ENCODE measurements at regions not wholly inside any gene's neighbourhood (a gene's known extent, or its start where the extent isn't known, plus 50 kb on each side); places are given as distances from the start of the nearest gene placed in this dataset.

GRCh38 chr3:137108699-137109440 lies 151.1 kb downstream of the IL20RB start:
- Histone ChIP-seq H3K4me3 (ENCODE audit: insufficient read depth, low read depth, low read length) (no peak overlapping the region), H4K20me1 (ENCODE audit: insufficient read depth, low read length) (no peaks in the 10 kb centered on the region), H2AFZ (replicated peaks; ENCODE audit: low read length, poor library complexity) (no peak overlapping the region), H2BK15ac (ENCODE audit: low read depth, low read length) (no peak overlapping the region), H3K9me3 (ENCODE audit: control insufficient read depth, insufficient read depth, low read length) (no peaks in the 10 kb centered on the region), H3K56ac (ENCODE audit: extremely low read depth, insufficient read depth, low read length) (no peak overlapping the region), H2AK5ac (ENCODE audit: low read depth, low read length) (no peak overlapping the region), H4K5ac (ENCODE audit: low read depth, low read length) (no peak overlapping the region), H3K14ac (replicated peaks; ENCODE audit: low read depth, low read length) (no peak overlapping the region), H3K79me1 (ENCODE audit: low read depth in 1 of 2, low read length in 2 of 2) (no peaks in the 10 kb centered on the region), H3K9me1 (ENCODE audit: insufficient read depth, low read length) (no peaks in the 10 kb centered on the region), H3K18ac (ENCODE audit: low read depth, low read length) (no peak overlapping the region), H3K23ac (ENCODE audit: low read depth, low read length) (no peak overlapping the region), H2BK5ac (ENCODE audit: low read depth, low read length, poor library complexity, severe bottlenecking) (no peak overlapping the region), H2BK20ac (ENCODE audit: low read depth, low read length) (no peak overlapping the region), H3K9ac (ENCODE audit: low read depth, low read length) (no peak overlapping the region), H4K91ac (ENCODE audit: insufficient read depth, low read depth, low read length) (no peak overlapping the region), H3K4me2 (ENCODE audit: low read depth, low read length) (no peak overlapping the region), H3K4ac (ENCODE audit: low read depth, low read length) (no peak overlapping the region), H3K27me3 (ENCODE audit: control insufficient read depth, insufficient read depth, low read length) (peaks cover 5% of the 10 kb centered on the region), H2BK120ac (ENCODE audit: low read depth, low read length) (no peak overlapping the region), H4K8ac (ENCODE audit: low read depth in 2 of 2, low read length in 2 of 2) (no peak overlapping the region), H3K27ac (ENCODE audit: insufficient read depth, low read length) (no peak overlapping the region), H3K36me3 (ENCODE audit: control insufficient read depth, insufficient read depth, low read length) (no peaks in the 10 kb centered on the region), H3K4me1 (ENCODE audit: control insufficient read depth, insufficient read depth, low read length) (no peaks in the 10 kb centered on the region), H2AK9ac (replicated peaks; ENCODE audit: low read depth, low read length, poor library complexity) (no peak overlapping the region)
- ChIA-PET POLR2A (ENCODE audit: unreplicated experiment) (no interaction called here), CTCF (interaction anchor here (0.9 to 1.8 kb wide), 4 partner anchors 10 to 944 kb away, joined by 3 to 6 read pairs (median 4); no protein-coding TSS in a partner anchor)
- no TSS peak for BruUV-seq (replicated peaks)
- no peak for TF ChIP-seq RAD21 (IDR thresholded peaks at IDR 0.05; ENCODE audit: low read length)
- no peak for TF ChIP-seq SMC3 (IDR thresholded peaks at IDR 0.05; ENCODE audit: low read depth, low read length)
- TF ChIP-seq MAZ (IDR thresholded peaks at IDR 0.05; ENCODE audit: borderline replicate concordance, low read depth, low read length), result no peak
- no peak for TF ChIP-seq NFE2L2 (IDR thresholded peaks at IDR 0.05; ENCODE audit: low read depth, low read length)
- no peak for TF ChIP-seq RCOR1 (IDR thresholded peaks at IDR 0.05; ENCODE audit: insufficient replicate concordance, low read length)
- 41% methylated on average over 2 of the region's 8 CpGs; no CpG with 5 or more reads in 1 of the 2 experiments for WGBS, 2 experiments (ENCODE audit: extremely low coverage in 2 of 2, insufficient read length in 1 of 2)
- DNase-seq (no peak), ATAC-seq (ENCODE audit: low read depth) (no peak)
- dilution Hi-C loops (cut with HindIII; ENCODE audit: low sequenced_read_pairs, unreplicated experiment) (no loop called here), in situ Hi-C loops (cut with MboI; ENCODE audit: low sequenced_read_pairs) (loop anchor here (10.0 kb wide), 1 partner anchor 836 kb away; no protein-coding TSS in a partner anchor), intact Hi-C loops (cut with micrococcal nuclease) (loop anchor here (5.0 kb wide), 1 partner anchor 683 kb away; no protein-coding TSS in a partner anchor)
